Keratinocyte (primary cell): ENCODE measurements at regions not wholly inside any gene's neighbourhood (a gene's known extent, or its start where the extent isn't known, plus 50 kb on each side); places are given as distances from the start of the nearest gene placed in this dataset.

Experiments used
- DNase-seq: peaks from one replicate; pipeline ENCODE4 v3.0.0-alpha.2; 2011; ENCODE audit warnings: low read depth, missing footprints, low spot score
- FAIRE-seq: peaks from 2 replicates; lab custom pipeline; 2011; peaks lifted over from hg19 to GRCh38; lab: Jason Lieb, UNC
- H2AFZ ChIP-seq: 2 replicates; pipeline ENCODE4 v1.6.0; 2012; ENCODE audit warnings: low read length, control low read depth, inconsistent platforms; ENCODE audit not compliant: control insufficient read depth
- H3K27ac ChIP-seq: 2 replicates; pipeline ENCODE4 v1.5.1; 2011; ENCODE audit warnings: low read length; ENCODE audit not compliant: control insufficient read depth, insufficient read depth
- H3K27me3 ChIP-seq: 3 replicates; pipeline ENCODE4 v1.6.0; 2011; ENCODE audit warnings: low read length; ENCODE audit not compliant: control insufficient read depth, insufficient read depth; ENCODE audit errors: extremely low read depth
- H3K36me3 ChIP-seq, 2 experiments: 2 replicates in 1 of 2; 3 replicates in 1 of 2; pipeline ENCODE4 v1.5.1; 2011; ENCODE audit warnings: low read length in 2 of 2, mild to moderate bottlenecking in 1 of 2; ENCODE audit not compliant: control insufficient read depth in 2 of 2, insufficient read depth in 2 of 2; ENCODE audit errors: extremely low read depth in 1 of 2
- H3K4me1 ChIP-seq: 3 replicates; pipeline ENCODE4 v1.5.1; 2011; ENCODE audit warnings: low read length; ENCODE audit not compliant: control insufficient read depth, insufficient read depth; ENCODE audit errors: extremely low read depth
- H3K4me2 ChIP-seq: 3 replicates; pipeline ENCODE4 v1.6.0; 2011; ENCODE audit warnings: low read depth, low read length; ENCODE audit not compliant: control insufficient read depth, insufficient read depth; ENCODE audit errors: extremely low read depth
- H3K4me3 ChIP-seq, 3 experiments: fragments of 200-600 bp in 1 of 3; sonication (generic) in 1 of 3; 2 replicates in 2 of 3; 3 replicates in 1 of 3; pipeline ENCODE4 v1.5.1; 2011 to 2016; ENCODE audit warnings: low read length in 3 of 3, mild to moderate bottlenecking in 3 of 3, control low read depth in 2 of 3, inconsistent platforms in 1 of 3, low read depth in 1 of 3, mixed read lengths in 1 of 3, mixed run types in 1 of 3, moderate library complexity in 1 of 3; ENCODE audit not compliant: control insufficient read depth in 2 of 3, insufficient read depth in 2 of 3; ENCODE audit errors: extremely low read depth in 1 of 3
- H3K79me2 ChIP-seq: 2 replicates; pipeline ENCODE4 v1.6.0; 2012; ENCODE audit warnings: low read length; ENCODE audit not compliant: control insufficient read depth, insufficient read depth
- H3K9ac ChIP-seq: 3 replicates; pipeline ENCODE4 v1.6.0; 2011; ENCODE audit warnings: low read length; ENCODE audit not compliant: control insufficient read depth, insufficient read depth; ENCODE audit errors: extremely low read depth
- H3K9me1 ChIP-seq: 3 replicates; pipeline ENCODE4 v1.6.0; 2011; ENCODE audit warnings: low read length; ENCODE audit not compliant: control insufficient read depth, insufficient read depth; ENCODE audit errors: extremely low read depth
- H3K9me3 ChIP-seq: 2 replicates; pipeline ENCODE4 v1.5.1; 2012; ENCODE audit warnings: low read depth, low read length; ENCODE audit not compliant: control insufficient read depth
- H4K20me1 ChIP-seq: 3 replicates; pipeline ENCODE4 v1.6.0; 2011; ENCODE audit warnings: low read length; ENCODE audit not compliant: control insufficient read depth, insufficient read depth; ENCODE audit errors: extremely low read depth
- CTCF ChIP-seq, 3 experiments: IDR thresholded peaks in 1 of 3; conservative IDR thresholded peaks in 1 of 3; optimal IDR thresholded peaks in 1 of 3; 2 replicates in 2 of 3; 3 replicates in 1 of 3; pipeline versions ENCODE3 to v1.5.1; 2011; ENCODE audit warnings: low read length in 3 of 3, mild to moderate bottlenecking in 3 of 3, moderate library complexity in 2 of 3, control low read depth in 1 of 3, inconsistent platforms in 1 of 3; ENCODE audit not compliant: insufficient read depth in 2 of 3; ENCODE audit errors: extremely low read depth in 1 of 3
- EZH2 ChIP-seq: IDR thresholded peaks from one replicate; pipeline ENCODE4 v1.6.1; 2012; ENCODE audit warnings: inconsistent platforms, mild to moderate bottlenecking, low read length, moderate library complexity
- dilution Hi-C: fragments of 300-500 bp; cut with MboI; formaldehyde crosslinking; loops from one replicate; pipeline ENCODE4 v1.7.0; 2020; ENCODE audit warnings: low sequenced_read_pairs; ENCODE audit not compliant: extremely low pct_ligation_motif_present

DNA sequence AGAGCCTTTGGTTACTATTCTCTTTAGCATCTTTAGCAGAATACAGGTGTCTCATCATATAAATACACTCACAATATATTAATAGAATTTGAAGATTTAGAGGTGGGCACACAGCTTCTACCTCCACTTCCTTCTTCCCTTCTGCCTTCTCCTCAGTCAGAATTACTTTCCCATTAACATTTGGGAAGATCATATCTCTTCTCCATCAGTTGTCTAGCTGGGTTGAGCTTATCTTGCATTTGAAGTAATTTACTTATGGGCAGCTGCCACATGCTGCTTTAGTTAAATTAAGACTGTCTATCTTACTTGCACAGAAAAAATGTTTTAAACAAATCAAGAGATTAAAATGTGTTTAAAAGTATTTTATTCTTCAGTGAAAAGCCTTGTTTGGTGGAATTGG is 110.1 kb upstream of the ASIC2 start:
- TF ChIP-seq EZH2 (no peak), CTCF (optimal IDR thresholded peaks at IDR 0.05 in 1 of 3, IDR thresholded peaks at IDR 0.05 in 1 of 3, conservative IDR thresholded peaks at IDR 0.05 in 1 of 3; ENCODE audit: extremely low read depth in 1 of 3, insufficient read depth in 2 of 3, low read length in 3 of 3) (no peak)
- Histone ChIP-seq H3K4me2 (no peak overlapping the region), H3K27ac (no peak overlapping the region), H3K79me2 (no peaks in the 10 kb centered on the region), H3K9ac (no peak overlapping the region), H4K20me1 (no peaks in the 10 kb centered on the region), H3K9me1 (no peaks in the 10 kb centered on the region), H3K36me3 (no peaks in the 10 kb centered on the region), H3K9me3 (no peaks in the 10 kb centered on the region), H3K27me3 (no peaks in the 10 kb centered on the region), H3K4me1 (no peaks in the 10 kb centered on the region), H3K4me3 (no peak overlapping the region), H2AFZ (no peak overlapping the region)
- dilution Hi-C loops = no loop called here
- no peak for FAIRE-seq
- no peak for DNase-seq

- H4K20me1 ChIP-seq = no peaks in the 10 kb centered on the region
- no peak for FAIRE-seq
- dilution Hi-C loops = no loop called here
Observed at GRCh38 chr17:33404070-33404819, 111.2 kb upstream of the ASIC2 start.

More at GRCh38 chr17:33404070-33404819, 111.2 kb upstream of the ASIC2 start:
- Histone ChIP-seq H3K4me3 (no peak overlapping the region), H3K27ac (no peak overlapping the region), H3K79me2 (no peaks in the 10 kb centered on the region), H3K27me3 (no peaks in the 10 kb centered on the region), H3K9me3 (no peaks in the 10 kb centered on the region), H2AFZ (no peak overlapping the region), H3K9ac (no peak overlapping the region), H3K4me1 (no peaks in the 10 kb centered on the region), H3K9me1 (no peaks in the 10 kb centered on the region), H3K4me2 (no peak overlapping the region), H3K36me3 (no peaks in the 10 kb centered on the region)
- DNase-seq = no peak
- TF ChIP-seq CTCF (optimal IDR thresholded peaks at IDR 0.05 in 1 of 3, IDR thresholded peaks at IDR 0.05 in 1 of 3, conservative IDR thresholded peaks at IDR 0.05 in 1 of 3; ENCODE audit: extremely low read depth in 1 of 3, insufficient read depth in 2 of 3, low read length in 3 of 3) = no peak
